GM21619 (cell line): ENCODE measurements at regions not wholly inside any gene's neighbourhood (a gene's known extent, or its start where the extent isn't known, plus 50 kb on each side); places are given as distances from the start of the nearest gene placed in this dataset.
"Not testable (repeated sequence)": the region's sequence is repeated elsewhere in the genome, so short reads cannot be mapped to it uniquely, and the experiment has no call there.

Experiments
- ATAC-seq: cut with Tn5 transposase; IDR thresholded peaks from one replicate; pipeline ENCODE4 v1.9.1; 2021; ENCODE audit not compliant: unreplicated experiment

- ATAC-seq: no peak
These were observed 305.8 kb downstream of the MDFIC start for GRCh38 chr7:115227473-115228235.

- ATAC-seq: no peak
These were observed 304.5 kb downstream of the MDFIC start for GRCh38 chr7:115226410-115226809.

- ATAC-seq: no peak
These were observed 303.0 kb downstream of the MDFIC start for GRCh38 chr7:115224922-115225321.

GRCh38 chr7:115223959-115224358, 302.1 kb downstream of the MDFIC start:
- no peak for ATAC-seq

- no peak for ATAC-seq
These were observed 299.6 kb downstream of the MDFIC start for GRCh38 chr7:115221456-115221855.

DNA sequence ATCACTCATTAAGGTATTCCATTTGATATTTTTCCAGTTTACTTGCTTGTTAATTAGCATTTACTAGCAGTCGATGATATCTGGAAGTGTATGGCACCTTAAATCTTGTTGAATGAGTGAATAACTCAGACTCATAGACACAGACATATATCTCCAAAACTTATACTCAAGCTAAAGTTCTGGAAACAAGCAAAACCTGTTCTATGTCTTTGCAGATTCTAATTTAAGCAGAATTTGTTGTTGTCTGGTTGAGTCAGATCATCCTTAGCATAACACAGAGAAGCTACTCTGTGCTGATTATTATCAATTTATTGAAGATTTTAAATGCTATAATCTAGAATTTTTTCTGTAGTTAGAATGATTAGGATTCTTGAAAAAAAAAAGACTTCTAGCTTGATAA, 296.2 kb downstream of the MDFIC start:
- no peak for ATAC-seq

DNA sequence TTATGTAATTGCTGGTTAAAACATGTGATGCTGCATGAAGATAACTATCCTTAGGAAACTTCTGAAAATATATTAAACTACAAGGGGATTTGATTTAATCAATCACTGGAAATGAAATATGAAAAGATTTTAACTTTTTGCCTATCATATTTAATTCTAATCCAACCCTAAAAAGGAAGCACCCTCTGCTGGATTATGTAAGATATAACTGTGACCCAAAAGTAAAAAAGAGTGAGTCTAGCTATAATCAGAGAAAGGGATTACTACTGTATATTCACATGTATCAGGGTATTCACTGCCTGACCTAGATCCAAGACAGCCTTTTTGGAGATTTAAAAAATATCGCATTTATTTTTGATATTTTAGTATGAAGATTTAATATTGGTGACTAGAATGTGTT, 295.5 kb downstream of the MDFIC start:
- ATAC-seq: no peak

- no peak for ATAC-seq
These were observed 294.8 kb downstream of the MDFIC start for GRCh38 chr7:115216652-115217051.

GRCh38 chr7:115211171-115211570, 289.3 kb downstream of the MDFIC start:
- no peak for ATAC-seq

DNA sequence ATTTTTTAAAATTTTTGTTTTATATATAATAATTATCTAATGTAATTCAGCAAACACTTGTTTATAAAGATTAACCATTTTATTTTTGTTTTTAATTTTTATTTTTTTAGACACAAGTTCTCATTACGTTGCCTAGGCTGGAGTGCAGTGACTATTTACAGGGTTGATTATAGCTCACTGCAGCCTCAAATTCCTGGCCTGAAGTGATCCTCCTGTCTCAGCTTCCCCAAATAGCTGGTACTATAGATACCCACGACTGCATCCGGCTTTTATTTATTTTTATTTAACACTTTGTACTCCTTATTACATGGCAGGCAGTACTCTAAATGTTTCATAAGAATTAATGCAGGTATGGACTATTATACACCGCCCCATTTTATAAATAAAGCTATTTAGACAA, 288.7 kb downstream of the MDFIC start:
- ATAC-seq: no peak

DNA sequence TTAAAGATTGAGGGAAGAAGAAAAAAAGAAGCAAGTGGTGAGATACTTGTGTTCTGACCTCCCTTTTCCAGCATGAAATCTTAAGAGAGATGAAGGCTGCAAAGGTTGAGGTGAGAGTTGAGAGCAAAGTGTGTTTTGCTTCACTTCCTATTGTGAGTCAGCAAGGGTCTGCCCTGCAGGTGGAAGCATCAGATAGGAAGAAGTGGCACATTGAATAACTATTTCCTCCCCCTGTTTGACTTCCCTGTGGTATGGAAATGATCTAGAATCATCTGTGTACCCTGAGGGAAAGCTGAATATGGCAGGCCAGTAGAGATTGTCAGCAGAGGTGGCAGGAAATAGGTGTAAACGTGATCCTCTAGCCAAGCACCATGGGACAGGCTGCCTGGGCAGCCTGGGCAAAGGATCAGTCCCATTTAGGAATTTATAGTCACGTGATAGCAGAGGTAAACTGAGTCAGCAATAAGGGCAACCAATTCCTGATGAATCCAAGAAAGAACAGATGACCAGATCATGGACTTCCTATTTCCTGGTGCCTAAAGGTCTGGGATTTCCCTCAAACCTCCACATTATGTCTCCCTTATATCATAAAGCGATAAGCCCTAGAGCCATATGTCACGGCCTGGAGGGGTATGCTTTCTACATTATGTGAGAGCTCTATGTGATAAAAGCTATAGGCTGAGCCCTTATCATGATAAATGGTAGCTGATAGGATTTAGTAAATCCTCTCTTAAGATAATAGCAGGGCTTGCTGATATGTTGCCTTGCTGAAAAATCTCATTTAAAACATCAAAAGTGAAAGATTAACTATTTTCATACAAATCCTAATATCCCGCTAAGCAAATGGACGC, 287.0 kb downstream of the MDFIC start:
- no peak for ATAC-seq

- ATAC-seq: not testable (repeated sequence)
These were observed 284.5 kb downstream of the MDFIC start for GRCh38 chr7:115206374-115206773.

DNA sequence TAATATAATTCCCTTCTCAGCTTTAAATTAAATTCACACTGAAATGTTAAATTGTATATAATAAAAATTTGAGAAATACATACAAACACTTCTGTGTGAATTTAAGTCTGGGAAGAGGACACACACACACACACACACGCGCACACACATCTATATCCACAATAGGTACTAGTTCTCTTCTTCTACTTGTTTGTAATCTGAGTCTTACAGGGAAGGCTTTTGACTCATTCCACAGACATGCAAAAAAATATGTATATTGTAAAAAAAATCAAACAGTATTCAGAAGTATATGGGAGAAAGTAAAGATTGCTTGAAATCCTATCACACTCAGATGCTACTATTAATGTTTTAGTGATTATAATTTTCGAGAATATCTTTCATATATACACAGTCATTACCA, 276.2 kb downstream of the MDFIC start:
- ATAC-seq: no peak

DNA sequence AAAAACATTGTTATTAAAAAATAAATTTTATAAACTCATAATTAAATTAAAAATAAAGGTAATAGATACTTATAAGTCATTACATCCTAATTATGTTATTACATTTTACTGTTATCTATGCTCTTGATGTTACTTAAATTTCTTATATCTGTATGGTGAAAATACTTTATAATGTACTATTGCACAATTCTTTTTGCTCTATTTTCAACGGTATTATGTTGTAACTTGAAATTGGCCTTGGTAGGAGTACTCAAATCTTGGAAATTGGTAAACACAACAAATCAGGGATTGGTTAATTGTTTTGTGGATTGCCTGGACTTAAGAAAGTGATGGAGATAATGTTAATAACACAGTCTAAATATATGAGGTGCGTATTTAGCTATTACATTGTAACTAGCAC, 273.3 kb downstream of the MDFIC start:
- ATAC-seq: no peak

DNA sequence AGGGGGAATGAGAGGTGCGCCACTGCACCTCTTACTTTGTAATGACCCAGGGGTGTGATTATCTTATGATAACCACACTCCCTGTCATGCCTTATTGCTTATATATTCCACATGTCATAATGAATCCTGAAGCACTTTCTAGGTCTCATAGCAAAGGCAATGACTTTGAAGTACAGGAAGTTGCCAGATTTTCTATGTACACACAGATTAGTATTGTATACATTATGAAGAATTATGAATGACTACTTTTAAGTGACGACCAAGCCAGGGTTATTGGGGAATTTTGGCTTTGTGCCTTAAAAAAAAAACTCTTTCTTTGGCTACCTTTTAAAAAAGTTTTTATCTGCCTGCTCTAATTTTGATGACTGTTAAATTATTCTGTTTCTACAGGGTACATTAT, 269.6 kb downstream of the MDFIC start:
- no peak for ATAC-seq

DNA sequence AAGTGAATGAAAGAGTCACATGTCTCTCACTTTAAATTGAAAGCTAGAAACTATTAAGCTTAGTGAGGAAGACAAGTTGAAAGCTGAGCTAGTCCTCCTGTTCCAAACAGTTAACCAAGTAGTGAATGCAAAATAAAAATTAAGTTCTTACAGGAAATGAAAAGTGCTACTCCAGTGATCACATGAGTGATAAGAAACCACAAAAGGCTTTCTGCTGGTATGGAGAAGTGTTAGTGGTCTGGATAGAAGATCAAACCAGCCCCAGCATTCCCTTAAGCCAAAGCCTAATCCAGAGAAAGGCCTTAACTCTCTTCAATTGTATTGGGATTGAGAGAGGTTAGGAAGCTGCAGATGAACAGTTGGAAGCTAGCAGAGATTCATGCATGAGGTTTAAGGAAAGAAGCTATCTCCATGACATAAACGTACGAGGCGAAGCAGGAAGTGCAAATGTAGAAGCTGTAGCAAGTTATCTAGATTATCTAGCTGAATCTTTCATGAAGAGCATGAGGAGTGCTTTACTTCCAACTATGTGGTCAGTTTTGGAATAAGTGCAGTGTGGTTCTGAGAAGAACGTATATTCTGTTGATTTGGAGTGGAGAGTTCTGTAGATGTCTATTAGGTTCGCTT, 261.6 kb downstream of the MDFIC start:
- ATAC-seq: no peak

GRCh38 chr7:115178835-115179234, 256.9 kb downstream of the MDFIC start:
- no peak for ATAC-seq

DNA sequence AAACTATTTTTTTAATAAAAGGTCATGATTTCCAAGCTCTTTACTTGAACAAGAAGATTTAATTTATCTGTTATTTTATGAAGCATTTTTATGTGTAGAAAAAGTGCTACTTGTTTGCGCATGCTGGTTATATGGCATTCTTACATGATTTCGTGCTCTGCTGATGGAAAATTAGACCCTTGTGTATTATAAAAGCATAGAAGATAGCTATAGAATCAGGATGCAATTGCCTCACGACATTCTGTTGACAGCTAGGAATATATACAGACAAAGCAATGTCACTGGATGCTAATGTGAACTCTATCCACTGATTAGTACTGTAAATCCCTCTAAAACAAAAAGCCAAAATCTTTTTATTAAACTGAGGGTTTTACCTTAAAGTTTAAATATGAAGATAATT, 255.9 kb downstream of the MDFIC start:
- no peak for ATAC-seq

DNA sequence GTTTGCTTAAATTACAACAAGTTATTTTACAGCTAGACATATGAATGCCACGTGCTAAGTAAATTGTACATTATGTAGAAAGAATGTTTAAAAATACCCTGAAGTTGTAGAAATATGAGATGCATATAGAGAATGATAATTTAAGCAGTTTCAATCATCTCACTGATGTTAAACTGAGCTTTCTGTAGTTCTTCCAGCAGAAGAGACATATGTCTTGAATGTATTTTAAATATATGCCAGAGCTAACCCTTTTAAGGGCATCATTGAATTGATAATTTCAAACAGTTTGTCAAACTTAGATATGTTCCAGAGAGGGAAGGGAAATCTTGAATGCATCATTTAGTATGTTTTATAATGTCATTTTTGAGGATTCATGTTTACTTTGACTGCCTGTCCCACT, 255.2 kb downstream of the MDFIC start:
- ATAC-seq: no peak

- not testable (repeated sequence) for ATAC-seq
These were observed 250.5 kb downstream of the MDFIC start for GRCh38 chr7:115172397-115172796.

- no peak for ATAC-seq
These were observed 232.0 kb downstream of the MDFIC start for GRCh38 chr7:115153769-115154477.
